Glutamatergic neuron (in vitro differentiated cells): ENCODE measurements at regions not wholly inside any gene's neighbourhood (a gene's known extent, or its start where the extent isn't known, plus 50 kb on each side); places are given as distances from the start of the nearest gene placed in this dataset.

Experiments used
- DNase-seq: peaks from one replicate; pipeline ENCODE4 v3.0.0; 2022
- H3K27ac Mint-ChIP-seq: one replicate; pipeline ENCODE4 v1.8.0; 2020; ENCODE audit warnings: mild to moderate bottlenecking, mixed read lengths, inconsistent platforms; ENCODE audit not compliant: unreplicated experiment
- H3K27me3 Mint-ChIP-seq: one replicate; pipeline ENCODE4 v1.8.0; 2020; ENCODE audit warnings: mild to moderate bottlenecking, moderate library complexity, mixed read lengths, inconsistent platforms; ENCODE audit not compliant: unreplicated experiment
- H3K36me3 Mint-ChIP-seq: one replicate; pipeline ENCODE4 v1.8.0; 2020; ENCODE audit warnings: mild to moderate bottlenecking, mixed read lengths, inconsistent platforms; ENCODE audit not compliant: unreplicated experiment
- H3K4me1 Mint-ChIP-seq: one replicate; pipeline ENCODE4 v1.8.0; 2020; ENCODE audit warnings: mild to moderate bottlenecking, low read depth, mixed read lengths, inconsistent platforms; ENCODE audit not compliant: unreplicated experiment
- H3K4me3 Mint-ChIP-seq: one replicate; pipeline ENCODE4 v1.8.0; 2020; ENCODE audit warnings: mild to moderate bottlenecking, mixed read lengths, inconsistent platforms; ENCODE audit not compliant: unreplicated experiment
- H3K9me3 Mint-ChIP-seq: one replicate; pipeline ENCODE4 v1.8.0; 2020; ENCODE audit warnings: mild to moderate bottlenecking, moderate library complexity, mixed read lengths, inconsistent platforms; ENCODE audit not compliant: unreplicated experiment
- CTCF ChIP-seq: fragments of 200-600 bp; sonication (generic); IDR thresholded peaks from one replicate; pipeline ENCODE4 v1.5.0; 2021; ENCODE audit not compliant: partially characterized antibody, unreplicated experiment

GRCh38 chr6:95517004-95517403, 60.3 kb upstream of the MANEA start:
- Mint-ChIP-seq H3K9me3 (peaks cover 6% of the 10 kb centered on the region), H3K36me3 (peaks cover 5% of the 10 kb centered on the region), H3K27ac (no peak overlapping the region), H3K4me3 (no peak overlapping the region), H3K27me3 (no peaks in the 10 kb centered on the region), H3K4me1 (peaks cover 12% of the 10 kb centered on the region)
- no peak for DNase-seq
- TF ChIP-seq CTCF = no peak

GRCh38 chr6:95517568-95517967, 59.8 kb upstream of the MANEA start:
- Mint-ChIP-seq H3K27ac (no peak overlapping the region), H3K9me3 (peaks cover 6% of the 10 kb centered on the region), H3K4me1 (peaks cover 12% of the 10 kb centered on the region), H3K36me3 (peaks cover 5% of the 10 kb centered on the region), H3K4me3 (no peak overlapping the region), H3K27me3 (no peaks in the 10 kb centered on the region)
- DNase-seq = no peak
- TF ChIP-seq CTCF = no peak

- DNase-seq = no peak
- no peak for TF ChIP-seq CTCF
- Mint-ChIP-seq H3K4me3 (no peak overlapping the region), H3K4me1 (peaks cover 5% of the 10 kb centered on the region), H3K27me3 (no peaks in the 10 kb centered on the region), H3K9me3 (peaks cover 6% of the 10 kb centered on the region), H3K36me3 (peaks cover 5% of the 10 kb centered on the region), H3K27ac (no peak overlapping the region)
Measured at GRCh38 chr6:95518630-95519227, 58.6 kb upstream of the MANEA start.

GRCh38 chr6:95519228-95520037, 57.9 kb upstream of the MANEA start:
- Mint-ChIP-seq H3K4me3 (no peak overlapping the region), H3K27ac (no peak overlapping the region), H3K9me3 (peaks cover 6% of the 10 kb centered on the region), H3K36me3 (peaks cover 5% of the 10 kb centered on the region), H3K27me3 (no peaks in the 10 kb centered on the region), H3K4me1 (peaks cover 5% of the 10 kb centered on the region)
- no peak for DNase-seq
- no peak for TF ChIP-seq CTCF

GRCh38 chr6:95521181-95521580, 56.2 kb upstream of the MANEA start:
- Mint-ChIP-seq H3K36me3 (peaks cover 10% of the 10 kb centered on the region), H3K9me3 (peaks cover 6% of the 10 kb centered on the region), H3K27ac (no peak overlapping the region), H3K27me3 (no peaks in the 10 kb centered on the region), H3K4me1 (peaks cover 7% of the 10 kb centered on the region), H3K4me3 (no peak overlapping the region)
- DNase-seq = no peak
- TF ChIP-seq CTCF = no peak
